ENCODE measurements at regions not wholly inside any gene's neighbourhood (a gene's known extent, or its start where the extent isn't known, plus 50 kb on each side); places are given as distances from the start of the nearest gene placed in this dataset.

- TF ChIP-seq POLR2A (IDR thresholded peaks at IDR 0.05; ENCODE audit: low read depth) (no peak), POLR2AphosphoS5 (IDR thresholded peaks at IDR 0.05) (no peak), CTCF (IDR thresholded peaks at IDR 0.05) (no peak), EP300 (IDR thresholded peaks at IDR 0.05) (no peak)
- H3K9me3 ChIP-seq, result no peaks in the 10 kb centered on the region
- H3K27me3 ChIP-seq, result no peaks in the 10 kb centered on the region
- no peak overlapping the region for H3K27ac ChIP-seq (replicated peaks in 1 of 4)
- H3K4me3 ChIP-seq, result no peak overlapping the region
- peaks cover 0 to 9% (median 0%) of the 10 kb centered on the region in 4 donors for H3K4me1 ChIP-seq
- no peaks in the 10 kb centered on the region for H3K36me3 ChIP-seq
- intact Hi-C loops (cut with DNase I), result no loop called here
- DNase-seq (ENCODE audit: extremely low spot score), result no peak
Observed at GRCh38 chr18:44117821-44118220, 562.9 kb upstream of the SETBP1 start.

GRCh38 chr18:44119607-44120006 is 561.1 kb upstream of the SETBP1 start:
- no peaks in the 10 kb centered on the region for H3K9me3 ChIP-seq
- DNase-seq (ENCODE audit: extremely low spot score), result no peak
- no peak for TF ChIP-seq POLR2A (IDR thresholded peaks at IDR 0.05; ENCODE audit: low read depth)
- TF ChIP-seq POLR2AphosphoS5 (IDR thresholded peaks at IDR 0.05), result no peak
- no peak for TF ChIP-seq CTCF (IDR thresholded peaks at IDR 0.05)
- TF ChIP-seq EP300 (IDR thresholded peaks at IDR 0.05), result no peak
- WGBS, result 49% methylated on average over 2 of the region's 2 CpGs
- H3K36me3 ChIP-seq, result no peaks in the 10 kb centered on the region
- peaks cover 0 to 9% (median 0%) of the 10 kb centered on the region in 4 donors for H3K4me1 ChIP-seq
- intact Hi-C loops (cut with DNase I), result no loop called here
- no peaks in the 10 kb centered on the region for H3K27me3 ChIP-seq
- H3K4me3 ChIP-seq, result no peak overlapping the region
- no peak overlapping the region for H3K27ac ChIP-seq (replicated peaks in 1 of 4)

- Histone ChIP-seq H3K27me3 (no peaks in the 10 kb centered on the region), H3K9me3 (no peaks in the 10 kb centered on the region), H3K4me1 (peaks cover 0 to 9% (median 0%) of the 10 kb centered on the region in 4 donors), H3K4me3 (no peak overlapping the region), H3K36me3 (no peaks in the 10 kb centered on the region), H3K27ac (replicated peaks in 1 of 4) (no peak overlapping the region)
- WGBS, result 50% methylated on average over 2 of the region's 2 CpGs
- intact Hi-C loops (cut with DNase I), result no loop called here
- DNase-seq (ENCODE audit: extremely low spot score), result no peak
- TF ChIP-seq EP300 (IDR thresholded peaks at IDR 0.05), result no peak
Observed at GRCh38 chr18:44123743-44124142, 556.9 kb upstream of the SETBP1 start.

GRCh38 chr18:44125446-44125845 is 555.2 kb upstream of the SETBP1 start:
- Histone ChIP-seq H3K27ac (replicated peaks in 1 of 4) (no peak overlapping the region), H3K9me3 (no peaks in the 10 kb centered on the region), H3K4me3 (no peak overlapping the region), H3K27me3 (no peaks in the 10 kb centered on the region), H3K4me1 (peaks cover 0 to 3% (median 1%) of the 10 kb centered on the region in 4 donors), H3K36me3 (no peaks in the 10 kb centered on the region)
- DNase-seq (ENCODE audit: extremely low spot score), result no peak
- WGBS, result 94% methylated on average over 3 of the region's 3 CpGs
- intact Hi-C loops (cut with DNase I), result no loop called here
- TF ChIP-seq POLR2AphosphoS5 (IDR thresholded peaks at IDR 0.05), result no peak
- no peak for TF ChIP-seq EP300 (IDR thresholded peaks at IDR 0.05)
- no peak for TF ChIP-seq CTCF (IDR thresholded peaks at IDR 0.05)
- TF ChIP-seq POLR2A (IDR thresholded peaks at IDR 0.05; ENCODE audit: low read depth), result no peak

GRCh38 chr18:44126598-44126997 is 554.1 kb upstream of the SETBP1 start:
- TF ChIP-seq POLR2AphosphoS5 (IDR thresholded peaks at IDR 0.05) (no peak), CTCF (IDR thresholded peaks at IDR 0.05) (no peak), POLR2A (IDR thresholded peaks at IDR 0.05; ENCODE audit: low read depth) (no peak), EP300 (IDR thresholded peaks at IDR 0.05) (no peak)
- peaks cover 0 to 6% (median 3%) of the 10 kb centered on the region in 4 donors for H3K4me1 ChIP-seq
- intact Hi-C loops (cut with DNase I), result no loop called here
- H3K9me3 ChIP-seq, result no peaks in the 10 kb centered on the region
- H3K27ac ChIP-seq (replicated peaks in 1 of 4), result no peak overlapping the region
- no peaks in the 10 kb centered on the region for H3K36me3 ChIP-seq
- H3K27me3 ChIP-seq, result no peaks in the 10 kb centered on the region
- no peak overlapping the region for H3K4me3 ChIP-seq
- no peak for DNase-seq (ENCODE audit: extremely low spot score)
